ENCODE measurements at regions not wholly inside any gene's neighbourhood (a gene's known extent, or its start where the extent isn't known, plus 50 kb on each side); places are given as distances from the start of the nearest gene placed in this dataset.
"Not testable (repeated sequence)": the region's sequence is repeated elsewhere in the genome, so short reads cannot be mapped to it uniquely, and the experiment has no call there.

GRCh38 chr1:8227674-8228073 is 90.2 kb upstream of the SLC45A1 start:
- DNase-seq, result not testable (repeated sequence)

- DNase-seq, result no peak
Observed at GRCh38 chr1:8226747-8227146, 91.2 kb upstream of the SLC45A1 start.

DNA sequence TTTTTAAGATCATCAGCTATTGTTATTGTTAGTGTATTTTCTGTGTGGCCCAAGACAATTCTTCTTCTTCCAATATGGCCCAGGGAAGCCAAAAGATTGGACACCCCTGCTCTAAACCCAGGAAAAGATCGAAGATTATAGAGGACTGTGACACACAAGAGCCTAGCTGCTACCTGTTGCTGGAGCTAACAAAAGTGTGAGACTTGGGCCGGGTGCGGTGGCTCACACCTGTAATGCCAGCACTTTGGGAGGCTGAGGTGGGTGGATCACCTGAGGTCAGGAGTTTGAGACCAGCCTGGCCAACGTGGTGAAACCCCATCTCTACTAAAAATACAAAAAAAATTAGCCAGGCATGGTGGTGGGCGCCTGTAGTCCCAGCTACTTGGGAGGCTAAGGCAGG is 91.9 kb upstream of the SLC45A1 start:
- DNase-seq, result not testable (repeated sequence)

DNA sequence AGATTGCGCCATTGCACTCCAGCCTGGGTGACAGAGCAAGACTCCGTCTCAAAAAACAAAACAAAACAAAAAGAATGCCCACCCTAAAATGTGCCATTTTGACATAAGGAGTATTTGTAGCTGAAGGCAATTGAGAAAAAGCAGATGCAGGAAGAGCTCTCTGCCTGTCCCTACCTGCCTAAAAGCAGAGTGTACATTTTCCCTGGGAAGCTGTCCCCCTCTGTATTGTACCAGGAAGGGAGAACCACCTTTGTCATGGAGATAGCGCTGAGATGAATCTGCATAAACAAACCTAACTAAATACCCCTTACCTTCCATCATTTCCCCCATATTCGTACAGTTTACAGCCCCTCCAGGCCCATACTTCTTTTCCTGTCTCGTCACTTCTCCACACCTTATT is 94.4 kb upstream of the SLC45A1 start:
- DNase-seq, result no peak

- no peak for DNase-seq
Observed at GRCh38 chr1:8222789-8223188, 95.1 kb upstream of the SLC45A1 start.

- DNase-seq, result no peak
Observed at GRCh38 chr1:8219530-8219929, 98.4 kb upstream of the SLC45A1 start.

- DNase-seq, result no peak
Observed at GRCh38 chr1:8218351-8219092, 99.4 kb upstream of the SLC45A1 start.

- DNase-seq, result no peak
Observed at GRCh38 chr1:8217809-8218208, 100.1 kb upstream of the SLC45A1 start.

GRCh38 chr1:8217011-8217711 is 100.8 kb upstream of the SLC45A1 start:
- DNase-seq, result no peak

DNA sequence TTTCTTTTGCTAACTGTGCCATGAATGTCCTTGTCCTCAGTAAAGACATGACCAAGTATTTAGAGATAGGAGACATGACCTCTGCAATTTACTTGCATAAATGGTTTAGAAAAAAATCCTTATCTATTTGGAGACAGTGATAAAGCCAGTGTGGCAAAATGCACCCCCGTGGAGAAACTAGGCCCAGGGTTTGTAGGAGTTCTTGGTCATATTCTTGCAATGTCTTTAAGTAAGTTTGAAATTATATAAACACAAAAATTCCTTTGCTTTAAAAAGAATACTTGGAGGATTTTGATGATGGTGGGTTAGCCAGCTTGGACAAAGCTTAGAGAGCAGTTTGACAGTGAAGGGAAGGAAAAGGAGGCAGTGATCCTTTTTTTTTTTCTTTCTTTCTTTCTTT is 101.9 kb upstream of the SLC45A1 start:
- DNase-seq, result no peak

DNA sequence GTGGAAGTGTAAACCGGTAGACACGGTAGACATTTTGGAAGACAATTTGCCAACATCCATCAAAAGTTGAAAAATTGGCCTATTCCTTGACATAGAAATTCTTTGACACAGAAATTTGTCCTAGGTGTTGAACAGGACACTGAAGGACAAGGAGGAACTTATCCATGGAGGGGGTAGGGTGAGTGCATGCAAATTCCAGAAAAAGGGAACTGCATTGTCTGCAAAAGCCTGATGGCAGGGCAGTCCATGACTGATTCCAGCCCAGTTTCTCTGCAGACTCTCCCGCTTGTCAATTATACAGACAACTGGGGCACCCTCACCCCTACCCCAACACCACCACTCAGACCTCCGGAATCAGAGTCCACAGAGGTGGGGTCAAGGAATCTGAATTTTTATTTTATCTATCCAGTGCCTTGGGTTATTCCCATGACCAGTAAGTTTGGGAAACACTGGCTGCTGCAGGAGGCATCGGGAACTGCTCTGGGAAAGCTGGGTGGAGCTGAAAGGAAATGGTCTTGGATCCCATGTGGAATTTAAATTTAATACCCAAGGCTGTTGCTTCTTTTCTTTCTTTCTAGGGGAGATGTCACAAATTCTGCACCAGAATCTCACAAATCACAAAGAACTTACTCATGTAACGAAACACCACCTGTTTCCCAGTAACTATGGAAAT is 103.3 kb upstream of the SLC45A1 start:
- DNase-seq, result no peak

- no peak for DNase-seq
Observed at GRCh38 chr1:8213676-8214075, 104.2 kb upstream of the SLC45A1 start.

- no peak for DNase-seq
Observed at GRCh38 chr1:8213136-8213535, 104.8 kb upstream of the SLC45A1 start.

DNA sequence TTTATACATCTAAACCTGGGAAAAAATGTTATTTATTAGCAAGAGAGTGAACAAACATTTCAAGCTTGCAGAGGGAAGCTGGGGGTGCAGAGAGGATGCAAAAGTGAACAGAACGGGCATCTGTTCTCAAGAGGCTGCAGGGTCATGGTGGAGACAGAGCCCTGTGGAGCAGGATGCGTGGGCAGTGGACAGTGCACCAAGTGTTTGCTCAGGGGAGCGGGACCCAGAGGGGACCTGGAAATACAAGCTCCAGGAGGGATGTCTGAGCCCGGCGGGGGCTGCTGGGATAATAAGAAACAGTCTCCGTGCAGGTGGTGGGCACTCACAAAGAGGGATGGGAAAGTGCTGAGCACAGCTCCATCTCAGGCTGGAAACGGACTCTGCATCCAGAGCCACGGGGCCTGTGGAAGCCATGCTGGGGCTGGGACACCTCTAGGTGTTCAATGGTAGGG is 105.3 kb upstream of the SLC45A1 start:
- no peak for DNase-seq

DNA sequence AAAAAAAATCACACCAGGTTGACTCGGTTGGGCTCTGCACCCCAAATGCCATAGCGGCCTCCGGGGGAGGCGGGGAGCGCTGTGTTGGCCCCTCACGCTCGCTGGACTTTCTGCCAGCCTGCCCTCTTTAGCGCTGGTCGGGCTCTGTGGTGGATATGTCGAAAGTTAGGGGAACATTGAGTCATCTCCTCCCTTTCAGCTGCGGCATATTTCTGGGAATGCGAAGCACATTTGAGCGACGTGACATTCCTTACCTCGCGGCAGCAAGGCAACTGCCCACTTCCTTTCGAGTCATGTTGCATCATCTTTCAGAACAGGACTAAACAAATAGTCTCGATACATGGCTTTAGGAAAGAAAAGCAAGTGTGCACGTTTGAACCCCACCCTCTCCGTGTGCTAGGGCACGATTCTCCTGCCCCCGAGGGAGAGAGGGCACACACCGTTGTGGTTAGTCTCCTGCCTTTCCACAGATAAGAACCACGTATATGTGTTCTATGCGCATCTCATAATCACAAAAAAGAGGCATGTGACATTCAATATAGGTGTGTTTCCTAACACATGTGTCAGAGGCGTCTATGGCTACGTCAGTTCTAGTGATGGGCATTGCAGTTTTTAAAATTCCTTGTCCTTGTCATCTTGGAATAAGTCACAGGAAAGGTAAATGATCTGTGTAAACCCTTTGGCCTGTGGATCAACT is 105.9 kb upstream of the SLC45A1 start:
- no peak for DNase-seq

DNA sequence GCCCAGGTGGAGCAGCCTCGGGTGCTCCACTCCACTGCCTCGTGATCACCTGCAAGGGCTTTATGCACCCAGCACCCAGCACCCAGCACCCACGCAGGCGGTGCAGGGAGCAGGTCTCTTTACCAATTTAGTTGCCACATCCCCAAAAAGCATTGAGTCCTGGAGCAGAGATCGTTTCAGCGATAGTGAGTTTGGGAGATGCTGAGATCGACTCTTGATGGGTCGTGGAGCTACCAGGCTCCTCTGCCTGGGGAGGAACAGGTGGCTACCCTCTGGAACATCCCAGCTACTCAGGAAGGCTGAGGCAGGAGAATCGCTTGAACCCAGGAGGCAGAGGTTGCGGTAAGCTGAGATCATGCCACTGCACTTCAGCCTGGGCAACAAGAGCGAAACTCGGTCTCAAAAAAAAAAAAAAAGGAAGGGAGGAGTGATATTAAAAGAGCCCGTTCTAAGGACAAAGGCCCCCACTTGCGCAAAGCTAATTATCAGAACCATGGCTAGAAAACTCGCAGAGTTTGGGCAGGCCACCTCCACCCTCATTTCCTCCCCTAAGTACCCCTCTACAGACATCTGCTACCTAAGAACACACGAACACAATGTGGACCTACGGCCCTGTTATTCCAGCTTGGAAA is 106.5 kb upstream of the SLC45A1 start:
- DNase-seq, result no peak

DNA sequence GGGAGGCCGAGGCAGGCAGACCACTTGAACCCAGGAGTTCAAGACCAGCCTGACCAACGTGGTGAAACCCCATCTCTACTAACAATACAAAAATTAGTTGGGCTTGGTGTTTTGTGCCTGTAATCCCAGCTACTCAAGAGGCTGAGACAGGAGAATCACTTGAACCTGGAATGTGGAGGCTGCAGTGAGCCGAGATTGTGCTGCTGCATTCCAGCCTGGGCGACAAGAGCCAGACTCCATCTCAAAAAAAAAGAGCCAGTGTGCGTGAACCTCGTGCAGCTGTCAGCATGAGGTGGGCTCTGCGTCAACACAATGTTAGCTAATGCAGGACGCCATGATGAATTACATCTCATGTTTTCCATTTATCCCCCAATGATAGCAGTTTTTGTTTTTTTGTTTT is 110.7 kb upstream of the SLC45A1 start:
- no peak for DNase-seq

DNA sequence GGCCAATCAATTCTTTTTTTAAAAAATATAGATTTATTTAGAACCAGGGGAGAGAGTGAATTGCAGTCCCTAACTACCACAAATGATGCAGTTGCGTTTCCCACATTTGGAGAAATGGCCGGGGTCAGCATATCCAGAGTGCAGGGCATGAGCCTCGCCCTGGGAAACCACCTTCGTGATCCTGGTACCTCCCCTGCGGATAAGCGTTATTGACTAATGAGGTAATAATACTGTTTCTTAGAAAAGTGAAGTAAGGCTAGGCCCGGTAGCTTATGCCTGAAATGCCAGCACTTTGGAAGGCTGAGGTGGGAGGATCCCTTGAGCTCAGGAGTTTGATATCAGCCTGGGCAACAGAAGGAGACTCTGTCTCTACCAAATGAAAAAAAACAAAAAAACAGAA is 111.5 kb upstream of the SLC45A1 start:
- no peak for DNase-seq

GRCh38 chr1:8205771-8206170 is 112.1 kb upstream of the SLC45A1 start:
- DNase-seq, result no peak

DNA sequence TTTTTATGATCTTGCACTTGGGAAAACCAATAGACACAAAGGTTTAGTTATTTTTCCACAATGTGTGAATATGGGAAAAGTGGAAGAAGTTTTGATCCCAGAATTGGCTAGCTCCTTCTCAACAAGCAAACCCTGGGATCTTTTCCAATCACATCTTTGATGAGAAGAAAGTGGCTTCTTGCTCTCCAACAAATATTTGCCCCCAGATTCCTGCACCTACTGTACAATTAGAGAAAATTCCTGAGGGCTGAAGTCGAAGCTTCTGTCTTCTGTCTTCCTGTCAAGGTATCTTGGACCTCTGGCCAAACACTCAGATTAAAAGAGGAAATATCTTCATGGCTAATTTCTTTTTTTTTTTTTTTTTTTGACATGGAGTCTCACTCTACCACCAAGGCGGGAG is 113.1 kb upstream of the SLC45A1 start:
- no peak for DNase-seq

GRCh38 chr1:8203551-8203950 is 114.4 kb upstream of the SLC45A1 start:
- DNase-seq, result no peak

DNA sequence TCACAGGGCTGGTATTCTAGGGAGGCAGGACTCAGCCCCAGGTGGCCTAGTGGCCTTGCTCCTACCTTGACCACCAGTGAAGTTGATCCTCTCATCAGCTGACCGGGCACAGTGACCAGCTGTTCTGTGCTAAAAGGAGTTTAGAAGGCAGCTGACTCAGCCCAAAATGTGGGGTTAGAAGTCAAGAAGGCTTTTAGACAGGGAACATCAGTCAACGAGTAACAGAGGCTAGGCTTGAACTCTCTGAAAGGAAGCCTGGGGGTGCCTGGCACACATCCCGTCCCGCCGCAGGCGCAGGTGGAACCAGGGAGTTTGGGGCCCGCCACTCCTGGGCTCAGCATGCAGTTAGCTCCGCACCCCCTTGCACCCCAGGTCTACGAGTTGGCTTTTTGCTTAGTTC is 114.9 kb upstream of the SLC45A1 start:
- DNase-seq, result no peak
